Lower leg skin (tissue), 4 donors: ENCODE measurements at regions not wholly inside any gene's neighbourhood (a gene's known extent, or its start where the extent isn't known, plus 50 kb on each side); places are given as distances from the start of the nearest gene placed in this dataset.

Source experiments
- DNase-seq, 2 donors: peaks; one replicate each; pipeline ENCODE4 v3.0.0-alpha.2; 2019; ENCODE audit warnings: low spot score in 2 of 2
- H3K4me3 ChIP-seq: fragments of 200-600 bp; sonication (generic); 2 replicates; pipeline ENCODE4 v1.5.1; 2017; ENCODE audit warnings: mild to moderate bottlenecking, low read depth; ENCODE audit not compliant: poor library complexity, severe bottlenecking
- POLR2A ChIP-seq, 2 donors: fragments of 450-650 bp; IDR thresholded peaks; one replicate each; pipeline ENCODE4 v1.6.1; 2016 to 2017; ENCODE audit warnings: antibody characterized with exemption in 2 of 2, mild to moderate bottlenecking in 1 of 2, moderate library complexity in 1 of 2
- WGBS, 2 donors: methylation state at CpG; one replicate each; pipeline ENCODE4 v1.1.5; 2018; 5-methylcytosine and 5-hydroxymethylcytosine counted together
- intact Hi-C: fragments of 100-400 bp; cut with DNase I; formaldehyde crosslinking; loops from one replicate; pipeline ENCODE4 v1.15.0; 2023; ENCODE audit warnings: low total_unique reads
- TF ChIP-seq, protein P1 (sequence below), 3 donors: fragments of 450-650 bp; IDR thresholded peaks; one replicate each; pipeline ENCODE4 v1.5.1; 2016; ENCODE audit warnings: antibody characterized with exemption in 3 of 3, mild to moderate bottlenecking in 3 of 3, moderate library complexity in 2 of 3

DNA sequence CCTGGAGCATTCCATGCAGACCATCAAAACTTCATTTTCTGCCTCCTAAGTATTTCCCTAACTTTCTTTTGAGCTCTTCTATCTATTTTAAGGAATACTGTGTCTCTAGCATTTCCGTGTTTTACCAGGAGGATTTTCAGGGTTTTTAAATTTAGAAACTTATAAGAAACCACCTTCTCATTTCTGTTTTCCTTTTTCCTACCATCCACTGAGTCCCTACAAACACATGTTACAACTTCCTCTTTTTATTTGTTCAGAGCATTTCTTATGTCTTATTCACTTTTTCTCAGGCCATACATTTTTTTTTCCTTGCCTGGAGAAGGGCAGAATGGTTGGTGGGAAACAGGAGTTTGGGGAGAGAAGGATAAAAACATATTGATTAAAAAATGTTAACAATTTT, 130.0 kb upstream of the BMP5 start:
- TF ChIP-seq POLR2A (IDR thresholded peaks at IDR 0.05) = no peak
- TF ChIP-seq, protein P1, sequence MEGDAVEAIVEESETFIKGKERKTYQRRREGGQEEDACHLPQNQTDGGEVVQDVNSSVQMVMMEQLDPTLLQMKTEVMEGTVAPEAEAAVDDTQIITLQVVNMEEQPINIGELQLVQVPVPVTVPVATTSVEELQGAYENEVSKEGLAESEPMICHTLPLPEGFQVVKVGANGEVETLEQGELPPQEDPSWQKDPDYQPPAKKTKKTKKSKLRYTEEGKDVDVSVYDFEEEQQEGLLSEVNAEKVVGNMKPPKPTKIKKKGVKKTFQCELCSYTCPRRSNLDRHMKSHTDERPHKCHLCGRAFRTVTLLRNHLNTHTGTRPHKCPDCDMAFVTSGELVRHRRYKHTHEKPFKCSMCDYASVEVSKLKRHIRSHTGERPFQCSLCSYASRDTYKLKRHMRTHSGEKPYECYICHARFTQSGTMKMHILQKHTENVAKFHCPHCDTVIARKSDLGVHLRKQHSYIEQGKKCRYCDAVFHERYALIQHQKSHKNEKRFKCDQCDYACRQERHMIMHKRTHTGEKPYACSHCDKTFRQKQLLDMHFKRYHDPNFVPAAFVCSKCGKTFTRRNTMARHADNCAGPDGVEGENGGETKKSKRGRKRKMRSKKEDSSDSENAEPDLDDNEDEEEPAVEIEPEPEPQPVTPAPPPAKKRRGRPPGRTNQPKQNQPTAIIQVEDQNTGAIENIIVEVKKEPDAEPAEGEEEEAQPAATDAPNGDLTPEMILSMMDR (IDR thresholded peaks at IDR 0.05) = no peak
- H3K4me3 ChIP-seq = no peak overlapping the region
- 76 to 79% methylated on average over 1 of the region's 1 CpG for WGBS, 2 donors
- DNase-seq = no peak
- intact Hi-C loops = no loop called here

DNA sequence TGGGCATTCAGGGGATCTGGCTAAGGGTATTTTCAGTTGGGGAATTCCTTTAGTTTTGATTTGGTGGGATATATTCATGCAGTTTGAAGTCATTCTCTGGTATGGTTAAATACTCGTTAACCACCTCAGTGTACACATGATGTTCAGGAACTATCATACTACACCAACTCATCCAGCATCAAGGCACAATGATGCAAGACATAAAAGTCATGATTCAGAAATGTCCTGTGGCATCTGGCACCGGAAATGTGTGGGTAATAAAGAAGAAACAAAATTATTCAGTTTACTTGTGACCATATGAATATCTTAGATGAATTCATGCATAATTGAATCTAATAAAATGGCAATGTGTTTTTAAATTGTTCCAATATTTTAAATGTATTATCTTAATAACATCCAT, 129.0 kb upstream of the BMP5 start:
- DNase-seq = no peak
- H3K4me3 ChIP-seq = no peak overlapping the region
- intact Hi-C loops = no loop called here
- TF ChIP-seq, protein P1 (IDR thresholded peaks at IDR 0.05) = no peak
- no peak for TF ChIP-seq POLR2A (IDR thresholded peaks at IDR 0.05)
- WGBS, 2 donors = 69 to 76% methylated on average over 2 of the region's 2 CpGs

DNA sequence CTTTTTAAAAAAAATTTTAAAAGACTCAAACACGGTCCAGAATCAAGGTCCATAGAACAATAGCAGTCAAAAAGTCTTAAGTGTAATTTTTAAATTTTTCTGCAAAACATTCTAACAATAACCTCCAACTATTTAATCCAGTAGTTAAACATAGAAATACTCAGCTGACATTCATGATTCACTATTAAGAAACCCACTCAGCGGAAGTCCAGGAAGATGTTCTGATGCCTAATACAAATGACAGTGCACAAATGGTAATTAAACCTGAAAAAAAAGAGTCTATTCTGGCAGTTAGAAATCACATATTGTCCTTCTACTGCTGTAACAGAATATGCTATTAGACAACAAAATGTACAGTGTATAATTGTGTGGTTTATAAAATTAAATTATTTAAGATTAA, 128.2 kb upstream of the BMP5 start:
- WGBS, 2 donors = 96 to 97% methylated on average over 2 of the region's 2 CpGs
- intact Hi-C loops = no loop called here
- TF ChIP-seq, protein P1 (IDR thresholded peaks at IDR 0.05) = no peak
- no peak for TF ChIP-seq POLR2A (IDR thresholded peaks at IDR 0.05)
- no peak overlapping the region for H3K4me3 ChIP-seq
- no peak for DNase-seq

DNA sequence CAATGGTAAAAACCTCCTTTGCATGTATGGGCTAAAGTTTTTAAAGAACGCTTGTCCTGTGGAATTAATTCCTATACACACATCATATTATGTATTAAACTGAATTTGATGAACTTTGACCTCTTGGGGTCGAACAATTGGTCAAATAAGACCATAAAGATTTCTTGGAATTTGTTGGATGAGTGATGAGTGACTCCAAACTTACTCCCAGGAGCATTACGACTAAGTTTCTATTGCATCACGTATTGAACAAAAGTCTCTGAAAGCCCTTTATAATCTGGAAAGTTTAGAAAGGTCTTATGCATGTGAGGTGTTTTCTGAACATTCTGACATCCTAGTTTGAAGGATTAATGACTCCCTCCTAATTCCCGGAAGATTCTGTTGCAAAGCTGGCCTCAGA, 126.9 kb upstream of the BMP5 start:
- DNase-seq = no peak
- TF ChIP-seq POLR2A (IDR thresholded peaks at IDR 0.05) = no peak
- TF ChIP-seq, protein P1 (IDR thresholded peaks at IDR 0.05) = no peak
- WGBS, 2 donors = 79 to 84% methylated on average over 5 of the region's 5 CpGs
- no peak overlapping the region for H3K4me3 ChIP-seq
- intact Hi-C loops = no loop called here

DNA sequence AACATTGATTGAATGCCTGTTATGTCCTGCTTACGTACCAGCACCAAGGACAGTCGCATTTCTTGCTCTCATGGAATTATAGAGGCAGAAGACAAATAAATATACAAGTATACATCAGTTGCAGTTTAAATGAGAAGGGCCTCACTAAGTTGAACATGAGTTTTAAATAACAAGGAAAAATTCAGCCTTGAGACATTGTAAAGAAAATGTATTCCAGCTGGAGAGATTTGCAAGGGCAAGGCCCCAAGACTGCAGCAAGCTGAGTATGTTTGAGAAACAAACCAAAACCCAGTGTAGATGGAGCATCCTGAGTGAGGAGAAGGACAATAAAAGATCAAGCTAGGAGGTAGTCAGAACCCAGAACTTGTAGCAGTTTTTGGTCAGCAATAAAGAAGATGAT, 123.2 kb upstream of the BMP5 start:
- DNase-seq = no peak
- TF ChIP-seq, protein P1 (IDR thresholded peaks at IDR 0.05) = no peak
- no peak for TF ChIP-seq POLR2A (IDR thresholded peaks at IDR 0.05)
- WGBS, 2 donors = 87 to 90% methylated on average over 2 of the region's 2 CpGs
- no peak overlapping the region for H3K4me3 ChIP-seq
- intact Hi-C loops = no loop called here

DNA sequence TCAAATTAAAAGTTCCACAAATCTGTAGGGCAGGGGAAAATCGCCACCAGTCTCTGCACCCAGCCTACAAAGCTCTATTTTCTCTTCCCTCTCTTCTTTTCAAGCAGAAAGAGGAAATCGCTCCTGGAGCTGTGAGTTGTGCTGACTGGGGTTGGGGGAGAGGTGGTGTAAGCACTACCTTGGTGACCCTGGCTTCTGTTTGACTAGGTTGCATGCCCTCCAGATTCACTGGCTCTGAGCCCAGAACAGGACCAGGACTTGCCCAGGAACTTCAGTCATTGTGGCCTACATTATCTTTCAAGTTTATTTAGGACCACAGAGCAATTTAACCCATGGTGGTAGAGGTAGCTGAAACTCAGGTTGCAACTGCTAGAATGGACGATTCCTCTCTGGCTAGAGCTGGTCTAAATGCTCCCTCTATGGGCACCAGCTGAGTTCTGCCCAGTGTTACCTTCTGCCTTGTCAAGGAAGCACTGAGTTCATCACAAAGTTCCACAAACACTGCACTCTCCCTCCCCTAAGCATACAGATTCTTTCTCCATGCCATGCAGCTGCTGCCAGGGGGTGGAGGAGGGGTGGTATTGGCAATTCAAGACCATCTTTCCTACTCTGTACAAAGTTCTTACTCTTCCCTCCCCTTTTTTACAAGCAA, 122.0 kb upstream of the BMP5 start:
- no peak overlapping the region for H3K4me3 ChIP-seq
- no peak for DNase-seq
- no peak for TF ChIP-seq POLR2A (IDR thresholded peaks at IDR 0.05)
- TF ChIP-seq, protein P1 (IDR thresholded peaks at IDR 0.05) = no peak
- 82 to 91% methylated on average over 3 of the region's 3 CpGs for WGBS, 2 donors
- intact Hi-C loops = no loop called here
